Calu3 (cell line): ENCODE measurements at regions not wholly inside any gene's neighbourhood (a gene's known extent, or its start where the extent isn't known, plus 50 kb on each side); places are given as distances from the start of the nearest gene placed in this dataset.

Experiments
- BruUV-seq: library from RNA; stranded (reverse); fragments of 400-500 nt; replicated peaks from 2 replicates; lab custom pipeline; 2021; lab: Mats Ljungman, UMichigan
- CTCF ChIA-PET: fragments of 300-600 bp; sonication (Branson Sonifier 250); formaldehyde crosslinking; loops from one replicate; lab custom pipeline; 2022; ENCODE audit warnings: antibody characterized with exemption; lab: Charles Lee
- DNase-seq: peaks from one replicate; pipeline ENCODE4 v3.0.0; 2022
- H3K27ac Mint-ChIP-seq: one replicate; pipeline ENCODE4 v1.8.0; 2022; ENCODE audit warnings: mixed read lengths; ENCODE audit not compliant: unreplicated experiment
- H3K27me3 Mint-ChIP-seq: one replicate; pipeline ENCODE4 v1.8.0; 2022; ENCODE audit warnings: mixed read lengths; ENCODE audit not compliant: unreplicated experiment
- H3K36me3 Mint-ChIP-seq: one replicate; pipeline ENCODE4 v1.8.0; 2022; ENCODE audit warnings: mild to moderate bottlenecking, moderate library complexity, mixed read lengths; ENCODE audit not compliant: insufficient read depth, unreplicated experiment
- H3K4me1 Mint-ChIP-seq: one replicate; pipeline ENCODE4 v1.8.0; 2022; ENCODE audit warnings: mild to moderate bottlenecking, low read depth, mixed read lengths; ENCODE audit not compliant: unreplicated experiment
- H3K4me3 Mint-ChIP-seq: one replicate; pipeline ENCODE4 v1.8.0; 2022; ENCODE audit warnings: mild to moderate bottlenecking, low read depth, moderate library complexity, mixed read lengths; ENCODE audit not compliant: unreplicated experiment
- H3K9me3 Mint-ChIP-seq: one replicate; pipeline ENCODE4 v1.8.0; 2022; ENCODE audit warnings: low read depth, mixed read lengths; ENCODE audit not compliant: unreplicated experiment
- CTCF ChIP-seq: fragments of 200-600 bp; IDR thresholded peaks from one replicate; pipeline ENCODE4 v1.8.0; 2022; ENCODE audit warnings: antibody characterized with exemption; ENCODE audit not compliant: unreplicated experiment
- intact Hi-C: fragments of 100-400 bp; cut with micrococcal nuclease; formaldehyde crosslinking; loops from one replicate; pipeline ENCODE4 v1.10.0; 2022; ENCODE audit not compliant: unreplicated experiment

GRCh38 chr5:108649646-108650045, 98.1 kb upstream of the FER start:
- Mint-ChIP-seq H3K27me3 (no peaks in the 10 kb centered on the region), H3K4me1 (no peaks in the 10 kb centered on the region), H3K36me3 (no peaks in the 10 kb centered on the region), H3K4me3 (no peak overlapping the region), H3K27ac (no peak overlapping the region), H3K9me3 (peaks cover 3% of the 10 kb centered on the region)
- DNase-seq: no peak
- no peak for TF ChIP-seq CTCF
- intact Hi-C loops: loop anchor here (10.0 kb wide), 1 partner anchor 665 kb away; no protein-coding TSS in a partner anchor
- CTCF ChIA-PET: interaction anchor here (1.0 kb wide), 1 partner anchor 12 kb away, joined by 4 read pairs; no protein-coding TSS in a partner anchor
- no TSS peak for BruUV-seq

GRCh38 chr5:108649106-108649505, 98.6 kb upstream of the FER start:
- Mint-ChIP-seq H3K27me3 (no peaks in the 10 kb centered on the region), H3K9me3 (peaks cover 3% of the 10 kb centered on the region), H3K27ac (no peak overlapping the region), H3K36me3 (no peaks in the 10 kb centered on the region), H3K4me1 (no peaks in the 10 kb centered on the region), H3K4me3 (no peak overlapping the region)
- DNase-seq: no peak
- intact Hi-C loops: no loop called here
- TF ChIP-seq CTCF: no peak
- BruUV-seq: no TSS peak
- CTCF ChIA-PET: interaction anchor here (1.0 kb wide), 1 partner anchor 13 kb away, joined by 4 read pairs; no protein-coding TSS in a partner anchor

GRCh38 chr5:108642170-108642906, 105.4 kb upstream of the FER start:
- Mint-ChIP-seq H3K27me3 (no peaks in the 10 kb centered on the region), H3K36me3 (no peaks in the 10 kb centered on the region), H3K4me3 (peak overlapping the region; percentile 31), H3K27ac (peak overlapping the region; percentile 30), H3K9me3 (peaks cover 3% of the 10 kb centered on the region), H3K4me1 (peaks cover 17% of the 10 kb centered on the region)
- CTCF ChIA-PET: interaction anchor here (0.5 to 1.3 kb wide), 10 partner anchors 10 to 825 kb away, joined by 3 to 12 read pairs (median 3); no protein-coding TSS in a partner anchor
- no TSS peak for BruUV-seq
- peak; percentile 82 for DNase-seq
- intact Hi-C loops: loop anchor here (1.0 to 5.0 kb wide), 3 partner anchors 39 to 836 kb away; no protein-coding TSS in a partner anchor
- peak; percentile 93 for TF ChIP-seq CTCF

- Mint-ChIP-seq H3K4me1 (peaks cover 17% of the 10 kb centered on the region), H3K27me3 (no peaks in the 10 kb centered on the region), H3K36me3 (no peaks in the 10 kb centered on the region), H3K4me3 (no peak overlapping the region), H3K9me3 (no peaks in the 10 kb centered on the region), H3K27ac (peak overlapping the region; percentile 30)
- no peak for DNase-seq
- no peak for TF ChIP-seq CTCF
- CTCF ChIA-PET: interaction anchor here (0.5 to 1.3 kb wide), 9 partner anchors 9 to 826 kb away, joined by 3 to 12 read pairs (median 3); no protein-coding TSS in a partner anchor
- intact Hi-C loops: loop anchor here (5.0 kb wide), 1 partner anchor 276 kb away; no protein-coding TSS in a partner anchor
- no TSS peak for BruUV-seq
Observed at GRCh38 chr5:108641596-108641995, 106.1 kb upstream of the FER start.
